Skin epidermis (tissue), 12 donors: ENCODE measurements at regions not wholly inside any gene's neighbourhood (a gene's known extent, or its start where the extent isn't known, plus 50 kb on each side); places are given as distances from the start of the nearest gene placed in this dataset.
A peak's percentile ranks its signal among the peaks of the same experiment; 100 is the strongest.

Experiments used
- H3K27ac ChIP-seq, 21 experiments: fragments of 200-600 bp; sonication (generic) in 11 of 21; one replicate each; pipeline ENCODE4 v1.5.0; 2020; ENCODE audit warnings: mild to moderate bottlenecking in 3 of 21, inconsistent platforms in 2 of 21, moderate library complexity in 2 of 21
- H3K4me3 ChIP-seq, 7 experiments: fragments of 200-600 bp; sonication (generic) in 2 of 7; one replicate each; pipeline ENCODE4 v1.5.0; 2020; ENCODE audit warnings: inconsistent platforms in 2 of 7, mild to moderate bottlenecking in 2 of 7, moderate library complexity in 1 of 7

GRCh38 chr1:78787544-78787943, 137.9 kb downstream of the IFI44 start:
- H3K4me3 ChIP-seq, result no peak overlapping the region
- H3K27ac ChIP-seq, result no peak overlapping the region

GRCh38 chr1:78790174-78790573, 140.5 kb downstream of the IFI44 start:
- H3K4me3 ChIP-seq, result no peak overlapping the region
- no peak overlapping the region for H3K27ac ChIP-seq

GRCh38 chr1:78792756-78793155, 143.1 kb downstream of the IFI44 start:
- Histone ChIP-seq H3K4me3 (no peak overlapping the region), H3K27ac (no peak overlapping the region)

- H3K4me3 ChIP-seq, result no peak overlapping the region
- no peak overlapping the region for H3K27ac ChIP-seq
Measured at GRCh38 chr1:78797108-78797781, 147.6 kb downstream of the IFI44 start.

GRCh38 chr1:78799926-78800325, 150.3 kb downstream of the IFI44 start:
- H3K4me3 ChIP-seq, result no peak overlapping the region
- H3K27ac ChIP-seq, result no peak overlapping the region

GRCh38 chr1:78814176-78814575, 164.5 kb downstream of the IFI44 start:
- no peak overlapping the region for H3K4me3 ChIP-seq
- H3K27ac ChIP-seq, result no peak overlapping the region

- Histone ChIP-seq H3K27ac (no peak overlapping the region), H3K4me3 (no peak overlapping the region)
Measured at GRCh38 chr1:78825561-78825960, 175.9 kb downstream of the IFI44 start.

GRCh38 chr1:78829644-78830043, 176.9 kb downstream of the ADGRL4 start:
- Histone ChIP-seq H3K4me3 (no peak overlapping the region), H3K27ac (no peak overlapping the region)

GRCh38 chr1:78830321-78830720, 176.2 kb downstream of the ADGRL4 start:
- H3K4me3 ChIP-seq, result no peak overlapping the region
- H3K27ac ChIP-seq, result no peak overlapping the region

- H3K4me3 ChIP-seq, result no peak overlapping the region
- H3K27ac ChIP-seq, result peak overlapping the region in 1 of 21 experiments; percentile 33
Measured at GRCh38 chr1:78831731-78832360, 174.7 kb downstream of the ADGRL4 start.

GRCh38 chr1:78833491-78833890, 173.0 kb downstream of the ADGRL4 start:
- H3K4me3 ChIP-seq, result no peak overlapping the region
- no peak overlapping the region for H3K27ac ChIP-seq

GRCh38 chr1:78834201-78834741, 172.3 kb downstream of the ADGRL4 start:
- H3K4me3 ChIP-seq, result no peak overlapping the region
- no peak overlapping the region for H3K27ac ChIP-seq

GRCh38 chr1:78836726-78837125, 169.8 kb downstream of the ADGRL4 start:
- Histone ChIP-seq H3K27ac (no peak overlapping the region), H3K4me3 (no peak overlapping the region)

GRCh38 chr1:78839704-78840277, 166.7 kb downstream of the ADGRL4 start:
- H3K27ac ChIP-seq, result no peak overlapping the region
- no peak overlapping the region for H3K4me3 ChIP-seq
